HG02973 (cell line): ENCODE measurements at regions not wholly inside any gene's neighbourhood (a gene's known extent, or its start where the extent isn't known, plus 50 kb on each side); places are given as distances from the start of the nearest gene placed in this dataset.
A peak's percentile ranks its signal among the peaks of the same experiment; 100 is the strongest.
"Not testable (repeated sequence)": the region's sequence is repeated elsewhere in the genome, so short reads cannot be mapped to it uniquely, and the experiment has no call there.

Experiments
- ATAC-seq: cut with Tn5 transposase; IDR thresholded peaks from one replicate; pipeline ENCODE4 v1.9.1; 2021; ENCODE audit warnings: moderate library complexity; ENCODE audit not compliant: unreplicated experiment

- no peak for ATAC-seq
These were observed 101.9 kb downstream of the RGS21 start for GRCh38 chr1:192418552-192419285.

DNA sequence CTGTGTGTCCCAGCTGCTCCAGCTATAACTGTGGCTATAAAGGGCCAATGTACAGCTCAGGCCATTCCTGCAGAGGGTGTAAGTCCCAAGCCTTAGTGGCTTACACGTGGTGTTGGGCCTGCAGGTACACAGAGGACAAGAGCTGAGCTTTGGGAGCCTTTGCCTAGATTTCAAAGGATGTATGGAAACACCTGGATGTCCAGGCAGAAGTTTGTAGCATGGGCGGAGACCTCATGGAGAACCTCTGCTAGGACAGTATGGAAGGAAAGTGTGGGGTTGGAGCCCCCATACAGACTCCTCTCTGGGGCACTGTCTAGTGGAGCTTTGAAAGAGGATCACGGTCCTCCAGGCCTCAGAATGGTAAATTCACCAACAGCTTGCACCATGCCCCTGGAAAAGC is 113.9 kb downstream of the RGS21 start:
- no peak for ATAC-seq

DNA sequence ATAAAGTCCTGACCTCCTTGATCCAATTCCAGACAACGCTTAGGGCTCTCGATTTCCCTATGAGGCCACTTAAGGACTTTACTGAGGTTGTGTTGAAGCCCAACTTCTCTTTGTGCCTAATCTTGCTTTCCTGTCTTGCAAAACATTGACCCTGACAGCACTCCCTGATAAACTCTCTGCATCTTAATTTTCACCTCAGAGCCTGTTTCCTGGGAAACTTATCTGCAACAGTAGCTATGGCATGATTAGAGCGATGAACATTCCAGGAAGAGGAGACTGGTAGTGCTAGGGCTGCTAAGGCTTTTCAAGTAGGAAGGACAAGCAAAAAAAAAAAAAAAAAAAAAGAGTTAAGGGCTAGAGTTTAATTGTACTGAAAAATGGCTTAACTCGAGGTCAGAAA is 118.9 kb downstream of the RGS21 start:
- no peak for ATAC-seq

DNA sequence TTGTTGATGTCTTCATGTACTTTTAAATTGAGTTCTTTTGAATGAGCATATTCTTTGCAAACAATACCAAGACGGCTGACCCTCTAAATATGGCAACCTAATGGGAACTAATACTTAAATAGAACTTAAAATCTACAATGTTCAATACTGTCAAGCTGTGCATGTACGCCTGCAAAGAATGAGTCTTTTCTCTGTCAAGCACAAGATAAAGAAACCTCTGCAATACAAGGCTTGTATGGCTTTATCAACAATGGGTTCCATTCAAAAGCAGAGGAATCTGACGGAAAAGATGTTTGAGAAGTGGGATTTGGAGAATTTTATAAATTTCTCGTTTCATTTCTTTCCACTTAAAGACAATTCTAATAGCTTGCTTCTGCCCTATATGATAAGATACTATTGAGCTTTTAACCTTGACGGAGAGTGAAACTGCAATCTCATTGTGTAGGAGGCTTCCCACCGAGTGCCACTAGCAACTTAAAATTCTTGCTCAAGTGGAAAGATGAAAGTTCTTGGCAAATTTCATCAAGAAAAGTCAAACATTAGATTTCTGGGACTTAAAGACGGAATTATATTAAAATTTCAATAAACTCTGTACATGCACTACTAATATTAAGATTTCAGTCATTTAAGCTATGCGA is 119.8 kb downstream of the RGS21 start:
- ATAC-seq, result no peak

GRCh38 chr1:192438737-192439136 is 121.9 kb downstream of the RGS21 start:
- no peak for ATAC-seq

DNA sequence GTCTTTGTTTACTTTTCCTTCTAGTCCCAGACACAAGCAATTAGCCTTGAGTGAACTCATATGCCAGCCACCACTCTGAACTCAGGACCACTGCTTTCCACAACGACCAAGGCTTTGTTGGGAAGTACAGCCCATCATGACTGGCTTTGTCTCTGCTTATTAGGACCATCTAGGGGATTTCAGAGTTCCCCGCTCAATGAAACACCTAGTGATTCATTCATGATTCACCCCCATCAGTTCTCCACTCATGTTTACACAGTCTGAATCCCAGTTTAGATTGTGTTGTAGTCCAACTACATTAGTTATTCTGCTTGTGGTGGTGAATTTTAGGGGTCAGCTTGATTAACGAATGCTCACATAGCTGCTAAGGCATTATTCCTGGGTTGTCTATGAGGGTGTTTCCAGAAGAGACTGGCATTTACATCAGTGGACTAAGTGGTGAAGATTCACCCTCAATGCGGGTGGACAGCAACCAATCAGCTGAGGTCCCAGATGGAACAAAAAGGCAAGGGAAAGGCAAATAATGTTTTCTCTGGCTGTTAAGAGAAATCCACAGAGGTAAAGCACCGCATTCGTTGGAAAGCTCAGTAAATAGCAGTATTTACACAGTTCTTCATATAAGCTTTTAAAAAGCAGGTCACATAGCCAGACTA is 122.7 kb downstream of the RGS21 start:
- no peak for ATAC-seq

DNA sequence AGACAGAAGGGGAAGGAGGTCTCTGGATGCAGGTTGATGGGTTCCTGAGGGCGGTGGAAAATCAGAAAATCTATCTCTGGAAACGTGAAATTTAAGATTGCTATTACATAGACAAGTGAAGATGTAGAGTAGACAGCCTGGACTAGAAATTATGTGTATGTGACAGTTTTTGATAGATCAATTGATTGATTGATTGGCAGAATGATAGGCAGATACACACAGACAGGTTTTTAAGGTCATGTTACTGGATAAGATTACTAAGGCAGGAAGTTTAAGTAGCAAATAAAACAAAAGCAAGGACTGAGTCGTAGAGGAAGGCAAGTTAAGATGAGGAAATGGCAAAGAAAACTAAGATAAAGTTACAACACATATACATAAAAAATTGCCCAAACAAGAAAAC is 124.7 kb downstream of the RGS21 start:
- ATAC-seq, result no peak

DNA sequence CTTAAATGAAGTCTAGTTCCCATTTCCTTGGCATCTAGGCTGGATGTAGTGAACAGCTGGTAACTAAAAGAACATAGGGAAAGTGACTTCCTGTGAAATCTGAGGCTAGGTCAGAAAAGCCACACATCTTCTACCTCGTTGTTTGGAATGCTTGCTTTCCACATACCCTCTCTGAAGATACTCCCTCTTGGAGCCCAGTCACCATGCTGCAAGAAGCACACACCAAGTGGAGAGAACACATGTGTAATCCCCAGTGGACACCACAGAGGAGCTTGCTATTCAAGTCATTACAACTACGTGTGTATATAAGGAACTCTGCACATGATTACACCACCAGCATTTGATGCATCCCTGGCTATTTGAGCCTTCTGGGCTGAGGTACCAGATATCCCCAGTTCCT is 125.9 kb downstream of the RGS21 start:
- no peak for ATAC-seq

GRCh38 chr1:192443616-192444015 is 126.8 kb downstream of the RGS21 start:
- no peak for ATAC-seq

- ATAC-seq, result no peak
These were observed 128.4 kb downstream of the RGS21 start for GRCh38 chr1:192445241-192445640.

DNA sequence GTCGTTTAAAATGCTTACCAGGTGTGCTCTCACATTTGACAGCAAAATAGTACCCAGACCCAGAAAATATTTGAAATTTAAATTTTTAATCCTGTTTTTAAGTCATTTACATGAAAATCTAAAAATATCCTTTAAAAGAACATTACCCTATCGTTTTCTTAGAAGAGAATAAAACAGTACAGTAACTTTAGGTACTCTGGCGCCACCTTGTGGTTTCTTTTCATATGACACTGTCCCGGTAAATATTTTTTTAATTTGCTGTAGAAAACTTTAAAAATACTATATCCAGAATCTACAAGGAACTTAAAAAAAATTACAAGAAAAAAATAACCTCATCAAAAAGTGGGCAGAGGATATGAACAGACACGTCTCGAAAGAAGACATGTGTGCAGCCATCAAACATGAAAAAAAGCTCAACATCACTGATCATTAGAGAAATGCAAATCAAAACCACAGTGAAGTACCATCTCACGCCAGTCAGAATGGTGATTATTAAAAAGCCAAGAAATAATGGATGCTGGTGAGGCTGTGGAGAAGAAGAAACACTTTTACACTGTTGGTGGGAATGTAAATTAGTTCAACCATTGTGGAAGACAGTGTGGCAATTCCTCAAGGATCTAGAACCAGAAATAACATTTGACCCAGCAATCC is 129.2 kb downstream of the RGS21 start:
- ATAC-seq, result peak; percentile 55

DNA sequence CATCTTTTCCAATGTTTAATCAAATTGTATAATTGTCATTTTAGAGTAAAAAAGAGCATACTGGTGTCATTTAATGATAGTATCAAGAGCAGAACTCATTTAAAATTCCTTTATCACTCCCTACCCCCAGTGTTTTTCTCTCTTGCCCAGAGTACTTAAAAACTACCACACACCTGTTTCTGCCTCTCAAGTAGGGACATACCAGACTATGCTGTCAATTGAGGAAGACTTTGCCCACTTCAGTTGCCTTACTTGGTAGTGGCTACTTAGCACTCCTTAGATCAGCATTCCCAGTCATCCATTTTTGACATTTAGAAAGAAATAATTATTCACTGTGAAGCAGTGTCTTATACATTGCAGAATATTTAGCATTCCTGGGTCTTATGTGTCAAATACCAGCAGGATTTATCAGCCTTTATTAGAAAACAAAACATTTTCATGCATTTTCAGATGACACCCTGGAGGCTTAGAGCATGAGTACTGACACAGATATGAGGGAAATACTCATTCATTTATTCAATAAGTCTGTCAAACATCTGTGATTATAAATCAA is 127.5 kb upstream of the RGS1 start:
- ATAC-seq, result no peak

GRCh38 chr1:192453360-192453992 is 122.1 kb upstream of the RGS1 start:
- ATAC-seq, result no peak

- ATAC-seq, result no peak
These were observed 116.1 kb upstream of the RGS1 start for GRCh38 chr1:192459467-192459866.

DNA sequence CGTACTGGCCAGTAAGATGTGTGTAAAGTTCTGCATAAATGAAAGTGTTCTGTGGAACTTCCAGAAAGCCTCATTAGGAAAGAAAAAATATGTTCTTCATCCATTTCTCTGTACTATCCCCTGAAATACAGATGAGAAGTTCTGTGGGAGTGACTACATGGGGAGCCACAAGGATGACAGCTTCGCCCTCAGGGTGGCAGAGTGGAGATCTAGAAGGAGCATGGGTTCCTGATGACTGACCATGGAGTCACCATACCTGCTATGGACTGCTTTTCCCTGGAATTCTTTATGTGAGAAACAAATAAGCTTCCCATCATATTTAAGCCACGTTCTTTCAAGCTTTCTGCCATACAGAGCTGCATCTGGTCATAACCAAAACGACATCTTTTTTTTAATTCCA is 113.9 kb upstream of the RGS1 start:
- ATAC-seq, result no peak

GRCh38 chr1:192462616-192463015 is 113.0 kb upstream of the RGS1 start:
- no peak for ATAC-seq

DNA sequence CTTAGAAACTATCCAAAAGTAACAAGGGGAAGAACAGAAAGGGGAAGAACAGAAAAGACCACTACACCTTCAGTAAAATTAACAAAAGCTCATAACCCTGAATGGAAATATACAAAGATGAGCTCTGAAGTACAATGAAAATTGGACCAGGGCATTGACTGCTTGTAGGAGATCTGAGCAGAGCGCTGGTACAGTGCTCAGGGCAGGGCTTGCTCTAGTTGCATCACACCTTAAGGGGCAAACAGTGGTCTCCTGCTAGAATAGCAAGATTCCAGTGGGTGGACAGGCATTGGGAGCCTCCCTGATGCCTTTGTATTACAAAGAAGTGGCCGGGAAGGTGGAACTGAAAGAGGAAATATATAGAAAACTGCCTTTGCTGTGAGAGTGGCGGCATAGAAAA is 111.9 kb upstream of the RGS1 start:
- ATAC-seq, result no peak

- not testable (repeated sequence) for ATAC-seq
These were observed 110.4 kb upstream of the RGS1 start for GRCh38 chr1:192465221-192465620.

DNA sequence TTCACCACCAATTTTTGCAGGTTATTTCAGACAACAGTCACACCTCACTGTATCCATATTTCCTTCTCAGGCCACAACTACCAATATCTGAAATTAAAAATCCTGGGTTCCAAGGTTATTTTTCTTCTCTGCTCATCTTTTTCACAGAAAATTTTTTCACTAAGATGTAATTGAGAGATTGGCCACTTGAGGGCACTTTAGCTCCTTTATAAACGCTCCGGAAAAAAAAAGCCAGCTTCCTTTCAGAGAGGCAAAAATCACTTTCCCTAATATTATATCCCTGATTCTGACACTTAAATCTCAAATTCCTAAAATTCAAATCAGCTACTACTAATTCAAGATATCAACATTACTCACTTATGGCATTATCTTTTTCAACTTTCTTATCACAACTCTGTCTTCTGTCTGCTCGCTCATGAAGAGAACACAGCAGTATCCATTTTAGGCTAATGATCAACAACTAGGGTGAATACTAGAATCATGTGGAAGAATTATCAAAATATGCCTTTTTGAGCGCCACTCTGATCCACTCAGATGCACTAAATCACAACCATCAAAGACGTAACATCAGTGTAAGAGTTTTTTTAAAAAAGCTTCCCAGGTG is 101.4 kb upstream of the RGS1 start:
- no peak for ATAC-seq

DNA sequence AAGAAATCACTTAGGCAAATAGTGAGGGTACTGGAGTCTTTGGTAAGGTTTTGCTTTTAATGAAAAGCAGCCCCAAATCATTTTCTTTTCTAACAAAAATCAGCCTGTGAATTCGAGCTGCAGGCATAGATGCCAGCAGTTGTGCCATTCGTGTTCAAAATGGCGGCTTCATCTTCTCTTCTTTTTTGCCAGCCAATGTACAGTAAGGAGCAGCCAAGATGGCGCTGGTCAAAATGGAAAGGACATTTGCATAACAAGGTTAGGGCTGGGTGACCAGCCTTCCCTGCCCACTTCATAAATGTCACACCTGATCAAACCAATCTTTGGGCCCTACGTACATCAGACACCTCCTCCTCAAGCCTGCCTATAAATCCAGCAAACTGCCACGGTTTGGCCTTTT is 100.2 kb upstream of the RGS1 start:
- ATAC-seq, result no peak

GRCh38 chr1:192475970-192476369 is 99.6 kb upstream of the RGS1 start:
- ATAC-seq, result no peak
